Neural crest cell (in vitro differentiated cells): ENCODE measurements at regions not wholly inside any gene's neighbourhood (a gene's known extent, or its start where the extent isn't known, plus 50 kb on each side); places are given as distances from the start of the nearest gene placed in this dataset.
"Not testable (repeated sequence)": the region's sequence is repeated elsewhere in the genome, so short reads cannot be mapped to it uniquely, and the experiment has no call there.

Source experiments
- DNase-seq: peaks from one replicate; pipeline ENCODE4 v3.0.0; 2021; ENCODE audit warnings: low read depth, mixed read lengths, low spot score
- H3K27ac Mint-ChIP-seq: one replicate; pipeline ENCODE4 v1.8.0; 2021; ENCODE audit warnings: mild to moderate bottlenecking, mixed read lengths; ENCODE audit not compliant: unreplicated experiment
- H3K27me3 Mint-ChIP-seq: 2 replicates; pipeline ENCODE4 v1.8.0; 2021; ENCODE audit warnings: low read depth, mild to moderate bottlenecking, mixed read lengths
- H3K36me3 Mint-ChIP-seq: 2 replicates; pipeline ENCODE4 v1.8.0; 2021; ENCODE audit warnings: low read depth, mild to moderate bottlenecking, mixed read lengths
- H3K4me1 Mint-ChIP-seq: 2 replicates; pipeline ENCODE4 v1.8.0; 2021; ENCODE audit warnings: mixed read lengths
- H3K4me3 Mint-ChIP-seq: one replicate; pipeline ENCODE4 v1.8.0; 2021; ENCODE audit warnings: mild to moderate bottlenecking, mixed read lengths
- H3K9me3 Mint-ChIP-seq: 2 replicates; pipeline ENCODE4 v1.8.0; 2021; ENCODE audit warnings: mixed read lengths
- TF ChIP-seq, protein P1 (sequence below): fragments of 200-600 bp; sonication (generic); conservative IDR thresholded peaks from 2 replicates; pipeline ENCODE4 v1.5.0; 2021; ENCODE audit warnings: antibody characterized with exemption, mild to moderate bottlenecking

- no peaks in the 10 kb centered on the region for H3K36me3 Mint-ChIP-seq
- H3K4me1 Mint-ChIP-seq, result no peaks in the 10 kb centered on the region
- DNase-seq, result no peak
- TF ChIP-seq, protein P1, sequence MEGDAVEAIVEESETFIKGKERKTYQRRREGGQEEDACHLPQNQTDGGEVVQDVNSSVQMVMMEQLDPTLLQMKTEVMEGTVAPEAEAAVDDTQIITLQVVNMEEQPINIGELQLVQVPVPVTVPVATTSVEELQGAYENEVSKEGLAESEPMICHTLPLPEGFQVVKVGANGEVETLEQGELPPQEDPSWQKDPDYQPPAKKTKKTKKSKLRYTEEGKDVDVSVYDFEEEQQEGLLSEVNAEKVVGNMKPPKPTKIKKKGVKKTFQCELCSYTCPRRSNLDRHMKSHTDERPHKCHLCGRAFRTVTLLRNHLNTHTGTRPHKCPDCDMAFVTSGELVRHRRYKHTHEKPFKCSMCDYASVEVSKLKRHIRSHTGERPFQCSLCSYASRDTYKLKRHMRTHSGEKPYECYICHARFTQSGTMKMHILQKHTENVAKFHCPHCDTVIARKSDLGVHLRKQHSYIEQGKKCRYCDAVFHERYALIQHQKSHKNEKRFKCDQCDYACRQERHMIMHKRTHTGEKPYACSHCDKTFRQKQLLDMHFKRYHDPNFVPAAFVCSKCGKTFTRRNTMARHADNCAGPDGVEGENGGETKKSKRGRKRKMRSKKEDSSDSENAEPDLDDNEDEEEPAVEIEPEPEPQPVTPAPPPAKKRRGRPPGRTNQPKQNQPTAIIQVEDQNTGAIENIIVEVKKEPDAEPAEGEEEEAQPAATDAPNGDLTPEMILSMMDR, result no peak
- H3K27me3 Mint-ChIP-seq, result no peaks in the 10 kb centered on the region
- H3K4me3 Mint-ChIP-seq, result no peak overlapping the region
- no peak overlapping the region for H3K27ac Mint-ChIP-seq
- peaks cover 3% of the 10 kb centered on the region for H3K9me3 Mint-ChIP-seq
Observed at GRCh38 chr13:76285463-76285862, 600.7 kb downstream of the KCTD12 start.

- H3K9me3 Mint-ChIP-seq, H3K36me3 Mint-ChIP-seq, H3K4me3 Mint-ChIP-seq, H3K4me1 Mint-ChIP-seq, H3K27me3 Mint-ChIP-seq, DNase-seq, H3K27ac Mint-ChIP-seq: not testable (repeated sequence)
Observed at GRCh38 chr13:76279766-76280165, 606.4 kb downstream of the KCTD12 start.

DNA sequence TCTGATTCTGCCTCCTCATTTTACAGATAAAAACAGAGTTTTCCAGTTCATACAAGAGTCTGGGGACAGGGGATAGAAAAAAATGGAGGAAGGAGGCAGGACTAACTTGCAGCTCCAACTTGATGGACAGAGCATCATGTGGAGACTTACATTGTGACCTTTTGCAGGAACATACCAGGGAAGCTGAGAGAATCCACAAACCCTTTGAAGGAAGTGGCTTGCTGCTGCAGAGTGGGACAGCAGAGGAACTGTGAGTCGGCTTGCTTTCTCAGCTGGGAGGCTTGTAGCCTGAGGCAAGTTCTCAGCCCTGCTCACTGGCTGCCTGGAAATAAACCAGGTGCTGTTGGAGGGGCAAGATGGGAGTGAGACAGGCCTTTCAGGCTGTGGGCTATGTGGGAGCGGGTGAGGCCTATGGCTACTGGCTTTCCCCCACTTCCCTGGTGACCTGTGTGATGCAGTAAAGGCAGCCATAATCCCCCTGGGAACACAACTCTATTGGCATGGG, 614.4 kb downstream of the KCTD12 start:
- no peak overlapping the region for H3K27ac Mint-ChIP-seq
- TF ChIP-seq, protein P1, result no peak
- H3K27me3 Mint-ChIP-seq, result no peaks in the 10 kb centered on the region
- H3K4me1 Mint-ChIP-seq, result no peaks in the 10 kb centered on the region
- H3K36me3 Mint-ChIP-seq, result no peaks in the 10 kb centered on the region
- H3K9me3 Mint-ChIP-seq, result peaks cover 9% of the 10 kb centered on the region
- no peak for DNase-seq
- no peak overlapping the region for H3K4me3 Mint-ChIP-seq

DNA sequence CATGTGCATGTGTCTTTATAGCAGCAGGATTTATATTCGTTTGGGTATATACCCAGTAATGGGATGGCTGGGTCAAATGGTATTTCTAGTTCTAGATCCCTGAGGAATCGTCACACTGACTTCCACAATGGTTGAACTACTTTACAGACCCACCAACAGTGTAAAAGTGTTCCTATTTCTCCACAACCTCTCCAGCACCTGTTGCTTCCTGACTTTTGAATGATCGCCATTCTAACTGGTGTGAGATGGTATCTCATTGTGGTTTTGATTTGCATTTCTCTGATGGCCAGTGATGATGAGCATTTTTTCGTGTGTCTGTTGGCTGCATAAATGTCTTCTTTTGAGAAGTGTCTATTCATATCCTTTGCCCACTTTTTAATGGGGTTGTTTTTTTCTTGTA, 617.9 kb downstream of the KCTD12 start:
- not testable (repeated sequence) for H3K27me3 Mint-ChIP-seq, H3K36me3 Mint-ChIP-seq, H3K9me3 Mint-ChIP-seq, H3K4me3 Mint-ChIP-seq, H3K4me1 Mint-ChIP-seq, DNase-seq, H3K27ac Mint-ChIP-seq

- no peaks in the 10 kb centered on the region for H3K27me3 Mint-ChIP-seq
- TF ChIP-seq, protein P1, result no peak
- DNase-seq, result no peak
- H3K4me3 Mint-ChIP-seq, result no peak overlapping the region
- H3K27ac Mint-ChIP-seq, result no peak overlapping the region
- H3K4me1 Mint-ChIP-seq, result no peaks in the 10 kb centered on the region
- H3K9me3 Mint-ChIP-seq, result peaks cover 7% of the 10 kb centered on the region
- no peaks in the 10 kb centered on the region for H3K36me3 Mint-ChIP-seq
Observed at GRCh38 chr13:76267216-76267615, 619.0 kb downstream of the KCTD12 start.

- no peak for DNase-seq
- TF ChIP-seq, protein P1, result no peak
- H3K4me1 Mint-ChIP-seq, result no peaks in the 10 kb centered on the region
- H3K27ac Mint-ChIP-seq, result no peak overlapping the region
- peaks cover 7% of the 10 kb centered on the region for H3K9me3 Mint-ChIP-seq
- no peaks in the 10 kb centered on the region for H3K27me3 Mint-ChIP-seq
- H3K4me3 Mint-ChIP-seq, result no peak overlapping the region
- H3K36me3 Mint-ChIP-seq, result no peaks in the 10 kb centered on the region
Observed at GRCh38 chr13:76266561-76266960, 619.6 kb downstream of the KCTD12 start.

- no peak for DNase-seq
- H3K27me3 Mint-ChIP-seq, result peaks cover 2% of the 10 kb centered on the region
- no peak overlapping the region for H3K27ac Mint-ChIP-seq
- no peaks in the 10 kb centered on the region for H3K36me3 Mint-ChIP-seq
- H3K9me3 Mint-ChIP-seq, result no peaks in the 10 kb centered on the region
- H3K4me1 Mint-ChIP-seq, result no peaks in the 10 kb centered on the region
- TF ChIP-seq, protein P1, result no peak
- H3K4me3 Mint-ChIP-seq, result no peak overlapping the region
Observed at GRCh38 chr13:76250211-76250610, 614.1 kb downstream of the LMO7 start.
